Left kidney (tissue), 1 donor: ENCODE measurements at regions not wholly inside any gene's neighbourhood (a gene's known extent, or its start where the extent isn't known, plus 50 kb on each side); places are given as distances from the start of the nearest gene placed in this dataset.
A peak's percentile ranks its signal among the peaks of the same experiment; 100 is the strongest.
"Not testable (repeated sequence)": the region's sequence is repeated elsewhere in the genome, so short reads cannot be mapped to it uniquely, and the experiment has no call there.

Experiments used
- DNase-seq: peaks from one replicate; pipeline ENCODE4 v3.0.0-alpha.2; 2013

DNA sequence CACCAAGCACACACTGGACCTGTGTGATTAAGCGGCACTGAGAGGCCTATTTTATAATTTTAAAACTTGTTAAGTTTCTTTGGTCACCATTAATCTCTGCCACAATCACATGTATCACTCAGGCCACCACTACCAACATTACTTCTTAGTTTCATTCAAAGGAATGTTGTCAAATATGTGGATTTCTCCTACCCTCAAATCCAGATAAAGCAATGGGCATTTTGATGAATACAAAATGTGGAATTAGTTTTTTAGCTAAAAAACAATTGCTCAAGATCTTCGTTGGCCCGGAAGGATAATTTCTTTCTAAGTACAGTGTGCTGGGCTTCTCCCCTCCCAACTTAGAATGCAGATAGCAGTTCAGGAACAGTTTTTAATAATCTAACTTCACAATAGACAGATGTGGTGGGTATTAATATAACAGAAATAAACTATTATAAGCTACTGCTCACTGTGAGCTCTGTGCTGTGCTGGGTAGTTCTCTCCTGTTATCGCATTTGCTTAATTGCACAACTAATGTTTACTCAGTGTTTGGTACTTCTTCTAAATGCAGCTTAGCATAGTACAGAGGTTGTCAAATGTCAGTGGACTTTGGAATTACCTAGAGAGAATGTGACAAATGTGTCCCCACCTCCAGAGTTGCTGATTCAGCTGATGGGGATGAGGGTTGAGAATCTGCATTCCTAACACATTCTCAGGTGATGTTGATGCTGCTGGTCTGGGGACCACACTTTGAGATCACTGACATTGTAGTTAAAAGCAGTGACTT is 266.7 kb upstream of the AMIGO2 start:
- DNase-seq = no peak

DNA sequence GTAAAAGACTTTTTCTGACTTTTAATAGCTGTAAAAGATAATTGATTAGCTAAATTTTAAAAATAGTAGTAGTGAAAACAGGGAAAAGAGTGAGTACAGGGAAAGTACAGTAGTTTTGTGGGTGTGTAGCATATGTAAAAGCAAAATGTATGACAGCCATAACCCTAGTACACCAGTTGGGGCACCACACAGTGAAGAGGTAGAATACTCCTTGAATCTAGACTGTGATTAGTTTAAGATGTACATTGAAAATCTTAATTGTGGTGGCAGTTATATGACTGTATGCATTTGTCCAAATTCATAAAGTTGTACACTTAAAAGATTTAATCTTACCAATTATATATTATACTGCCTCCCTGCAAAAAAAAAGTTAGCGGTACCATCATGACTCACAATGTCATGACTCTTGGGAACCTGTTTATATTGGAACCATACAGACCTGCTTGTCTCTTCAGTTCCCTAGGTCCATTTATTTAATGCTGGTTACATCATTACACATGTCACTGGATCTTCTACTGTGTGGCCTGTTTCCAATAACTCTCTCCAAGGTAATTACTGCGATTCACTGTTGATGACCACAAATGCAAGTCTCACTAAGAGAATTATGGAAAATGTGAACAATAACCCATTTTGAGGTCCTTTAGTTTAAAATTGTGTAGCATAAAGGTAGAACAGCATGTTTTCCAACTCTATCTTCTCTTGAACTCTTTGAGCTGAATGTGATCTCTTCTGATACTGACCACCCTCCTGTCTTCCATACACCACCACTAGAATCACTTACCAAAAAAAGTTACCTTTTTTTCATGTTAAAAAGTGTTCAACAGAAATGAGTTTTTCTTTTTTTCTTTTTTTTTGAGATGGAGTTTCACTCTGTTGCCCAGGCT is 264.2 kb upstream of the AMIGO2 start:
- no peak for DNase-seq

DNA sequence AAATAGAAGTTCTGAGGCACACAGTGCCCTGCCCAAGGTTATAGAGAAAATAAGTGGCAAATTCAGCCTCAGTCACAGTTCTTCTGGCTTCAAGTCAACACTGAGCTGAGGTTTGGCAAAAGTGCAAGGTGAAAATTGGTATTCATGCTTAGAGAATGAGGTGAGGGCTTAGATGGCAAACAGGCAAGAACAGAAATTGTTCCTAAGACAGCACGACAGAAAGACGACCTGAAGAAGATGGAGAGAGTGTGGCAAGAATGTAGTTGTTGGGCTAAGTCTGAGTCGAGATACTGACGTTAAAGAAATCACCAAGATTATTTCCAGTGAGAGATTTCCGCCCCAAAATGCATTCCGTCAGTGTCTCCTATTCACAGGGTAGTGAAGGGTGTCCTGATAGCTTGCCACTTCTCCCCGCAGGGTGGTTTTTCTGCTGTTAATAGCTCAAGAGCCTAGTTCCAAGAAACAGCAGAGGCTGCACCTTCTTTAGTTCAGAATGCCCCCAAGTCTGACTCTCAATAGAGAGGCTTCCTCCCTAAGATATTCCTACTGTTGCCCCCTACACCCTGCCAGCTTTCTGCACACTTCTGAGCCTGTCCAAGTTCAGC is 260.8 kb upstream of the AMIGO2 start:
- DNase-seq = no peak

DNA sequence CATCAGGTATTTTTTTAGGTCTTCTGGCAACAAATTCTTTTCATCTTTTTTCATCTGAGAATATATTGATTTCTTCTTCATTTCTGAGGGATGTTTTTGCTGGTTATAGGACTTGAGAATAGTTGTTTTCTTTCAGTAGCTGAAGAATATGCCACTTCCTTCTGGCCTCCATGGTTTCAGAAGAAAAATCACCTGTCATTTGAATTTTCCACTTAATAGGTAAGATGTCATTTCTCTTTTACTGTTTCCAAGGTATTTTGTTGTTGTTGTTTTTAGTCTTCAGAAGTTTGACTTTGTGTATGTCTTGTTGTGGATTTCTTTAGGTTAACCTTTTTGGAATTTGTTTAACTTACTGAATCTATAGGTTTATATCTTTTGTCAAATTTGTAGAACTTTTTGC is 257.8 kb upstream of the AMIGO2 start:
- DNase-seq = no peak

DNA sequence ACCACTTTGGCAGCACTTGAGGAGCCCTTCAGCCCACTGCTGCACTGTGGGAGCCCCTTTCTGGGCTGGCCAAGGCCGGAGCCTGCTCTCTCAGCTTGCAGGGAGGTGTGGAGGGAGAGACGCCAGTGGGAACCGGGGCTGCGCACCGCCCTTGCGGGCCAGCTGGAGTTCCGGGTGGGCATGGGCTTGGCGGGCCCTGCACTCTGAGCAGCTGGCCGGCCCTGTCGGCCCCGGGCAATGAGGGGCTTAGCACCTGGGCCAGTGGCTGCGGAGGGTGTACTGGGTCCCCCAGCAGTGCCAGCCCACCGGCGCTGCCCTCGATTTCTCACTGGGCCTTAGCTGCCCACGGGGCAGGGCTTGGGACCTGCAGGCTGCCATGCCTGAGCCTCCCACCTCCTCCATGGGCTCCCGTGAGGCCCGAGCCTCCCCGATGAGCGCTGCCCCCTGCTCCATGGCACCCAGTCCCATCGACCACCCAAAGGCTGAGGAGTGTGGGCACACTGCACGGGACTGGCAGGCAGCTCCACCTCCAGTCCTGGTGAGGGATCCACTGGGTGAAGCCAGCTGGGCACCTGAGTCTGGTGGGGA is 253.6 kb upstream of the AMIGO2 start:
- DNase-seq = not testable (repeated sequence)

DNA sequence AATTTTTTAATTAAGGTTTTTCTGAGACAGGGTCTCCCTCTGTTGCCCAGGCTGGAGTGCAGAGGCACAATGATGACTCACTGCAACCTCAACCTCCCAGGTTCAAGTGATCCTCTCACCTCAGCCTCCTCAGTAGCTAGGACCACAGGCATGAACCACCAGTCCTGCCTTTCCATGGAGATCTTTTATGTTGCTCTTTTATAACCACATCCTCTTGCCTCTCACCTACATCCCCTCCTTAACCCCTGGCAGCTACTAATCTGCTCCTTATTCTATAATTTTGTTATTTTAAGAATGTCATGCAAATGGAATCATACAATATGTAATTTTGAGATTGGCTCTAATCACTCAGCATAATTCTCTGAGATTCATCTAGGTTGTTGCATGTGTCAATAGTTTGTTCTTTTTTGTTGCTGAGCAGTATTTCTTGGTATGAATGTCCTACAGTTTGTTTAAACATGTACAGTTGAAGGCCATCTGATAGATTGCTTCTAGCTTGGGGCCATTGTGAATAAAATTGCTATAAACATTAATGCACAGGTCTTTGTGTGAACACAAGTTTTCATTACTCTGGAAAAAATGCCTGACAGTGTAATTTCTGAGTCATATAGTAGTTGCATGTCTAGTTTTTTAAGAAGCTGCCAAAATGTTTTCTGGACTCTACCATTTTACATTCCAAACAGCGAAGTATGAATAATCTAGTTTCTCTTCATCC is 249.2 kb upstream of the AMIGO2 start:
- no peak for DNase-seq

DNA sequence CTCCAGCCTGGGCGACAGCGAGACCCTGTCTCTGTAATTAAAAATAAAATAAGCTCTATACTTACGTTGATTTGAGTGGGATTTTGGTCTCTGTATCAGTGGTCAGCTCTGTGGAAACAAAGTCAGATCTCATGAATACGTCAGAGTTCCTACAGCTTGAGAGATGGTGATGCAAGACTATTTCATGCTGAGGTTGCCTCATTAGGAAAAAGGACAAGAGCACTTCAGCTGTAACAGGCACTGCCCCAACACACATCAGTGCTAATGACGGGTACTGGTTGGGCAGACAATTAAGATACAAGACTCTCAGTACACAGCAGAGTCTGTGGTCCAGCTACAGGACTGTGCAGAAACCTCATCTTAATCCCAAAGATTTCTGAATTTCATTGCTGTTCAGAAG is 246.4 kb upstream of the AMIGO2 start:
- DNase-seq = no peak

DNA sequence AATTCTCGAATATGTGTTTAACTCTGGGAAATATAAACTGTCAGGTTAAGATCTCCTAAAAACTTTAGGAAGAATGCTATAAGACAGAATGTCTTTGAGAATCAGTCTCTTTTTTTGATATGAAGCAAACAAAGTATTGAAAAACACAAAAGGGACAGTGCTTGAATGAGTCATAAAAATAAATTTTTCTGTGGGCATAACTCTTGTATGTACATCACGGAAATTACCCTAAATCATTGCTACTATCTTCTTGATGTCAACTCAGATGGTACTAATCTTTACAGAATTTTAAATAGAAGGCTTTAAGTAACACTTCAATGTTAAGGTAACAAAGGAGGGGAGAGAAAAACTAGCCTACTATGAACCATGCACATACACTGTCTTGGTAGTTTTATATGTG is 244.0 kb upstream of the AMIGO2 start:
- no peak for DNase-seq

DNA sequence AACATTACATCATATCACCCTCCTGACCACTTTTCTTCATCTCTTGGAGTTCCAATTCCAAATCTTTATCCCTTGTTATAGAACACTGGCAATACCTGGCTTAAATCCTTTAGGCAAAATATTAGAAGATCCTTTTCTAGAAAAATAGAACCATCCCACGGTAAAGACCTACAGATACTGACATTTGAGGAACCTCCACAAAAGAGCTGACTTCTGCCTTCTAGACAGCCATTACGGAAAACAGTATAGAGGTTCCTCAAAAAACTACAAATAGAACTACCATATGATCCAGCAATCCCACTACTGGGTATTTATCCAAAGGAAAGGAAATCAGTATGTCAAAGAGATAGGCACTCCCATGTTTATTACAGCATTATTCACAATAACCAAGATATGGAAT is 241.7 kb upstream of the AMIGO2 start:
- no peak for DNase-seq

DNA sequence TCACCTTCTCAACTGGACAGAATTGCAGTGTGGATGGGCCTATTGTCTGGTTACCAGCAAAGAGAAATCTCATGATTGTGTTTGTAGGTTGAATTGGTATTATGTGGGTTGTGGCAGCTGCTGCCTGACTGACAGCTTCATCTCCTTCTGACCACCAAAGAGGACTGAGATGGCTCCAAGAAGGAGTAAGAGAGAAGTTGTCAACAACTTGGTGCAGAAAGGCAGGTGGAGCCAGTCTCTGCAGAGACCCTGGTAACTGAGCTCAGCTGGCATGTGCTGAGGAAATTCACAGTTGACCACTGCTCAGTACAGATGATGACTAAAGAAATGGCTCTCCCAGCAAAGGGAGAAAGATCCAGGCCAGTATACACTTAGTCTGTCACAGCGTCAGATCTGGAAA is 240.0 kb upstream of the AMIGO2 start:
- no peak for DNase-seq

DNA sequence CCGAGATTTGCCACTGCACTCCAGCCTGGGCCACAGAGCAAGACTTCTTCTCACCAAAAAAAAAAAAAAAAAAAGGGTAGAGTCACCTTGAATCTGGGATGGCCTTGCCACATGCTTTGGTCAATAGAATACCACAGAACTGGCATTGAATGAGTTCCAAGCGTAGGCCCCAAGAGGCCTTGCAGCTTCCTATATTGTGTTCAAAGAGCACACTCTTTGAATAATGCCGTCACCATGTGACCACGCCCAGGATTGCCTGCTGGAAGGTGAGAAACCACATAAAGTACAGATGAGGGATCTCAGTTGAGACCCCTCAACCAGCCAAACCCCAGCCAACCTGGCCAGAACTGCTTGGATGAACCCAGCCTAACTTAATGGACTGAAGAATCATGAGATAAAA is 239.2 kb upstream of the AMIGO2 start:
- DNase-seq = no peak

DNA sequence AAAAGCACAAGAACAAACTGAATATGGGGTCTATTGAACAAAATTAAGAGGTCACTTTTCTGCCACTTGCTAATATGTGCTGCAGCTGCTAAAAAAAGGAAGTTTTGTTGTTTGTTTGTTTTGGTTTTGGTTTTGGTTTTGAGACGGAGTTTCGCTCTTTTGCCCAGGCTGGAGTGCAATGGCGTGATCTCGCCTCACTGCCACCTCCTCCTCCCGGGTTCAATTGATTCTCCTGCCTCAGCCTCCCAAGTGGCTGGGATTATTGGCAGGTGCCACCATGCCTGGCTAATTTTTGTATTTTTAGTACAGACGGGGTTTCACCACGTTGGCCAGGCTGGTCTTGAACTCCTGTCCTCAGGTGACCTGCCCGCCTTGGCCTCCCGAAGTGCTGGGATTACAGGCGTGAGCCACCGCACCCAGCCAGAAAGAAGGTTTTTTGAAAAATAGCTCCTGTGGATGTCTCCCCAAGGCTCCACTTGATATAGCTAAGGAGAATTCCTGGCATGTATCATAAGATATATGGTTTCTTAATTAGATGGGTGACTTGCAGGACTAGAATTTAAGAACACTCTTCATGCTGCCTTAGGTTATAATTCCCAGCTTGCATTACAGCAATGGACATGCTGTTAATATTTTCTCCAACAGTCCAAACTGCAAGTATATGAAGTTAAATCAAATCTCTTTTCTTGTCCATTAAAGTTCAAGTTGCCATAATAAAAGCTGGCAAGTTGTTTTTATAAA is 237.6 kb upstream of the AMIGO2 start:
- no peak for DNase-seq

DNA sequence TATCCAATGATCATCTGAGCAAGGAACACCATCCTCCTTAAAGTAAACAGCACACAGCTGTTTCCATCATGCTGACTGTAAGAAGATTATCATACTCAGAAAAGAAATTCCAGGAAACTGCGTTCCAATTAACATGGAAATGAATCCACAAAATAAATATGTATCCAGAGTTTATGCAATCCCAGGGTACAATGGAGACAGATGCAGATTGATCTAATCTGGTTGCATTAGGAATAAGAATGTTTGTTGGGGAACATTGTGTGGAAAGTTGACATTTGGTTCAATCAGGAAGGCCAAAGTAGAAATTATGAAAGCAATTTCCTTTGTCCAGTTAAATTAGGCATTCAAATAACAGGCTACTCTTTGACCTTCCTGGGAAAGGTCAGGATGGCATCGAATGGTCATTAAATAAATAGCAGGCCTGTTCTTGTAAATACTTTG is 236.9 kb upstream of the AMIGO2 start:
- no peak for DNase-seq

DNA sequence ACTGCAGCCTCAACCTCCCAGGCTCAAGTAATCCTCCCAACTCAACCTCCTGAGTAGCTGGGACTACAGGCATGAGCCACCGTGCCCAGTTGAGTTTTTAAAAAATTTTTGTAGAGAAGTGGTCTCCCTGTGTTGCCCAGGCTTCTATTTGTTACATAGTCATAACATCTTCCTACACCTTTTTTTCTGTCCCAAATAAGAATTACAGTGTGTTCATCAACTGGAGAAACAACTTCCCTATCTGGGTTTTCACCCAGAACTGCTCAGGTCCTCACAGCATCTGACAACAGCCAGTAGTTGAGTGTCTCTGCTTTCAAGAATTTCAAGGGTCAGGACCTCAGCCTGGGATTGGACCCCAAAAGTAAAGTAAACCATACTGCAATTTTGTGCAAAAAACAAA is 235.2 kb upstream of the AMIGO2 start:
- DNase-seq = no peak

DNA sequence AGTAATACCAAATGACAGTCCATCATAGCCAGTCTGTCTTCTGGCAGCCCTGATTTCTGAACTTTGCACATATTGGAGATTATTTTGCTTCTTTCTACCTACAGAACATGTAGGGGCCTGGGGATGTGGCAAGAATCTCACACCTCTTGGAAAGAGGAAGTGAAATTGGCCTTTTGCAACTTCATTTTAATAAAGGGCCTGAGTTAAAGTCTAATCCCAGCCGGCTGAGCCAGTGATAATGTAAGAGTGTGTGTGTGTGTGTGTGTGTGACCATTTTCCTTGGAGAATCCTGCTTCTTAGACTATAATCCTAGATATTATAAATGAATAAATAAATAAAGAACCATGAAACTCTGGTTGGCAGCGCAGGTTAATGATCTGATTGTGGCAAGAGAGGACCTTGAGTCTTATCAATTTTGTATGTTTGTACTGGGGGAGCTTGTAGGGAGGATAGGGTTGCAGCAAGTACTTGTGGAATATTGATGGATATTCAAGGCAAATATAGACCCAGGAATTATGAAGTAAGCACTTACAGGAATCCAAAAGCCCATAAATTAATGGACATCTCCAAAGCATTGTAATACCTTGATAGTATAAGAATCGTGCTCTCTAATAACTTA is 233.2 kb upstream of the AMIGO2 start:
- DNase-seq = no peak

DNA sequence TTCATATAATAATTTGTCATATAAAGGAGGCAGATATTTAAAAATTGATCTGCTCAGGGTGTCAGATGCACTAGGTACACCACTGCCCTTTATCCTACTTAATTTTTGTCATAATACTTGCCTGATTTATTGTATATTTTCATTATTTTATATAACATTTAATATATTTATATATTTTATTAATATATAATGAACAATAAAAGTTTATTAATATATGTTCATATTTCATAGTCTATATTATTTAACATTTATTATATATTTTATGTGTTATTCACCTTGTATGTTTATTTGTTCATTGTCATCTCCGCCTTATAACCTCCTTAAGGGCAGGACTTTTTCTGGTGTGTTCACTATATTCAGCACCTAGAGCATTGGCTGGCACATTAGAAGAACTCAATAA is 232.4 kb upstream of the AMIGO2 start:
- DNase-seq = no peak

DNA sequence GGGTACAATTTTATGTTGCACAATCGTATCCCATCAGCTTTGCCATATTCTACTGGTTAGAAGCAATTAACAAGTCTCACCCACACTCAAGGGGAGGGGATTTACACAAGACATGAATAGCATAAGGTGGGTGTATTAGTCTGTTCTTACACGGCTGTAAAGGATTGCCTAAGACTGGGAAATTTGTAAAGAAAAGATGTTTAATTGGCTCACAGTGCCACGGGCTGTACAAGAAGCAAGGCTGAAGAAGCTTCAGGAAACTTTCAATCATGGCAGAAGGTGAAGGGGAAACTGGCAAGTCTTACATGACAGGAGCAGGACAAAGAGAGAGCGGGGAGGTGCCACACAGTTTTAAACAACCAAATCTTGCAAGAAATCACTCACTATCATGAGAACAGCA is 231.8 kb upstream of the AMIGO2 start:
- DNase-seq = no peak

DNA sequence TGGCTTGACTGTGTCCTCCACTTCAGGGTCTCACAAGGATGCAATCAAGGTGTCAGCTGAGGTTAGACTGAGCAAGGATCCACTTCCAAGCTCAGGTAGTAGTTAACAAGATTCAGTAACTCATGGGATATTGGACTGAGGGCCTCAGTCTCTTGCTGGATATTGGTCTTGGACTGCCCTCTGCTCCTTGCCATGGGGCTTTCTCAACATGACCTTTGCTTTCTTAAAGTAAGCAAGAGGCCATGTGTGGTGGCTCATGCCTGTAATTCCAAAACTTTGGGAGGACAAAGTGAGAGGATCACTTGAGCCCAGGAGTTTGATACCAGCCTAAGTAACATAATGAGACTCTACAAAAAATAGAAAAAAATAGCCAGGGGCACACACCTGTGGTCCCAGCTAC is 231.3 kb upstream of the AMIGO2 start:
- DNase-seq = no peak

DNA sequence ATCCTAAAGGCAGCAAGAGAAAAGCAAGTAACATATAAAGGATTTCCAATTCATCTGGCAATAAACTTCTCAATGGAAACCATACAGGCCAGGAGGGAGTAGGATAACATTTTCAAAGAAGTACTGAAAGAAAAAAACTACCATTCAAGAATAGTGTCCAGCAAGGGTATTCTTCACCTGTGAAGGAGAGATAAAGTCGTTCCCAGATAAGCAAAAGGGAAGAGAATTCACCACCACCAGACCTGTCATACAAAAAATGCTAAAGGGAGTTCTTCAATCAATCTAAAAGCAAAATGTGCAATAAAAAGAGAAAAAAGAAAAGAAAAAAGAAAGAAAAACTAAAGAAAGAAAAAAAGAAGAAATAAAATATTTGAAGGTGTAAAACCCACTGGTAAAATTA is 228.9 kb upstream of the AMIGO2 start:
- no peak for DNase-seq

DNA sequence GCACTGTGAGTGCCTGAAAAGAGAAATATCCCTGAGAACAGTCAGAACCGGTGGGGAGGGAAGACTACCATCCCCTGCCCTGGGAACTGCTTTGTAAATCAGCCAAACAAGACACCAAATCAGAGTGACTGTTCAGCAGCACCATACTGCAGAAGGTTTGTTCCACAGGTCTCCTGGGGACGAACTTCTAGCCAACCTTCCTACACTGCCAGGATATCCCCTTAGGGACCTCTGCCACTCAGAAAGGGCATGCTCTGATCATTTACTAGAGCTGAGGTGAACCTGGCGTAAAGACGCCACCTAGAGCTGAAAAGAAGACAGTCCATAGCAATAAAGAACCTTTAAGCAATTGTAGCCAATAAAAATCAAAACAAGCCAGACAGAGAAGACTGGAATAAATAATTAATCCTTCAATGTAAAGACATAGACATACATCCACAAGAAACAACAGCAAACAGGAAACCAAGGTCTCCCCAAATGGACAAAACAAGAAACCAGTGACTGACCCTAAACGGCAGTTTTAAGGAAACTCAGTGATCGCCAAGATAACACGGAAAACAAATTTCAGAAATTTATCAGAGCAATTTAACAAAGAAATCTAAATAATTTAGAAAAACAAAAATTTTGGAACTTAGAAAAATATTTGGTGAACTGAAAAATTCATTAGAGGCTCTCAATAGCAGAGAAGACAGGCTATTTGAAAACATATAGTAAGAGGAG is 228.1 kb upstream of the AMIGO2 start:
- DNase-seq = peak; percentile 22
